Naive thymus-derived CD4-positive, alpha-beta T cell (primary cell): ENCODE measurements at regions not wholly inside any gene's neighbourhood (a gene's known extent, or its start where the extent isn't known, plus 50 kb on each side); places are given as distances from the start of the nearest gene placed in this dataset.

ENCODE experiments used
- ATAC-seq: fragments of 150-1000 bp; cut with Tn5 transposase; 2 replicates; pipeline ENCODE4 v1.10.0; 2021; ENCODE audit warnings: mild to moderate bottlenecking, moderate library complexity
- CTCF ChIA-PET: fragments of 350-600 bp; sonication (Branson Sonifier 250); formaldehyde crosslinking; loops from one replicate; lab custom pipeline; 2021; ENCODE audit warnings: antibody characterized with exemption; lab: Charles Lee
- POLR2A ChIA-PET: fragments of 350-600 bp; sonication (Branson Sonifier 250); formaldehyde crosslinking; loops from one replicate; lab custom pipeline; 2021; ENCODE audit warnings: antibody characterized with exemption, inconsistent platforms; lab: Charles Lee
- DNase-seq, 9 donors: peaks; one replicate each; pipeline versions ENCODE4 v3.0.0 to v3.0.0-alpha.2; 2020 to 2022; ENCODE audit warnings: mixed read lengths in 1 of 9
- H3K27ac ChIP-seq: one replicate; pipeline ENCODE4 v1.7.0; 2013; ENCODE audit warnings: mild to moderate bottlenecking, low read depth, low read length, moderate library complexity
- H3K27me3 ChIP-seq, 2 donors: one replicate each; pipeline ENCODE4 v1.7.0; 2013; ENCODE audit warnings: low read length in 2 of 2, mild to moderate bottlenecking in 2 of 2, moderate library complexity in 2 of 2; ENCODE audit not compliant: control insufficient read depth in 2 of 2, insufficient read depth in 2 of 2
- H3K36me3 ChIP-seq, 3 experiments: 1 replicate in 2 of 3; 2 replicates in 1 of 3; pipeline ENCODE4 v1.7.0; 2013; ENCODE audit warnings: low read length in 3 of 3, mild to moderate bottlenecking in 3 of 3, moderate library complexity in 1 of 3; ENCODE audit not compliant: insufficient read depth in 3 of 3, control insufficient read depth in 2 of 3
- H3K4me1 ChIP-seq, 2 donors: one replicate each; pipeline ENCODE4 v1.7.0; 2013; ENCODE audit warnings: low read length in 2 of 2, mild to moderate bottlenecking in 2 of 2, moderate library complexity in 1 of 2; ENCODE audit not compliant: control insufficient read depth in 2 of 2, insufficient read depth in 2 of 2
- H3K4me3 ChIP-seq: 2 replicates; pipeline ENCODE4 v1.7.0; 2013; ENCODE audit warnings: mild to moderate bottlenecking, low read length
- H3K9me3 ChIP-seq, 3 experiments: 1 replicate in 2 of 3; 2 replicates in 1 of 3; pipeline ENCODE4 v1.7.0; 2013; ENCODE audit warnings: low read length in 3 of 3; ENCODE audit not compliant: control insufficient read depth in 2 of 3
- H3K27ac Mint-ChIP-seq, 9 donors: one replicate each; pipeline ENCODE4 v1.8.0; 2020 to 2022; ENCODE audit warnings: mixed read lengths in 9 of 9, mild to moderate bottlenecking in 8 of 9, moderate library complexity in 5 of 9, inconsistent platforms in 2 of 9
- H3K27me3 Mint-ChIP-seq, 5 donors: one replicate each; pipeline ENCODE4 v1.8.0; 2021 to 2022; ENCODE audit warnings: mixed read lengths in 5 of 5, mild to moderate bottlenecking in 1 of 5
- H3K36me3 Mint-ChIP-seq, 5 donors: one replicate each; pipeline ENCODE4 v1.8.0; 2020 to 2022; ENCODE audit warnings: mixed read lengths in 5 of 5, mild to moderate bottlenecking in 3 of 5, inconsistent platforms in 1 of 5
- H3K4me1 Mint-ChIP-seq, 7 donors: one replicate each; pipeline ENCODE4 v1.8.0; 2020 to 2022; ENCODE audit warnings: mixed read lengths in 7 of 7, mild to moderate bottlenecking in 3 of 7, inconsistent platforms in 1 of 7
- H3K4me3 Mint-ChIP-seq, 10 donors: one replicate each; pipeline ENCODE4 v1.8.0; 2020 to 2022; ENCODE audit warnings: mild to moderate bottlenecking in 10 of 10, mixed read lengths in 10 of 10, moderate library complexity in 6 of 10, inconsistent platforms in 2 of 10
- H3K9me3 Mint-ChIP-seq, 11 donors: one replicate each; pipeline ENCODE4 v1.8.0; 2020 to 2022; ENCODE audit warnings: mixed read lengths in 11 of 11, mild to moderate bottlenecking in 4 of 11, inconsistent platforms in 1 of 11, moderate library complexity in 1 of 11
- intact Hi-C, 2 donors: fragments of 100-400 bp; cut with micrococcal nuclease; formaldehyde crosslinking; loops; one replicate each; pipeline ENCODE4 v1.15.1; 2023

DNA sequence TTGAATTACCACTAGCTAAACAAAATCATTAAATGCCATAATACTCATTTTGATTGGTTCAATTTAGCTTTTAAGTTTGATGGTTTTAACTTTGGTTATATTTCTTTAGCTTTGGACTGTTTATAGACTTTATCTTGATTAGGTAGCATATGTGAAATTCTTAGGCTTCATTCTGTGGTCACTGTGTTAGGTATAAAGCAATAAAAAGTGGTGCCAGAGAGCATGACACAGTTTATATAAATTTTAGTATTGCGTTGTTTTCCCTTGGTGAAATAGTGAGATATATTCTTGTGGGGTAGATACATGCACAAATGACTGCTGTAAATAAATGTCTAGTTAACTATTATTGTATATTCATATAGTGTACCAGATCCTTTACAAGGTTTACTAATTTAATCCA lies 474.2 kb upstream of the GRID2 start:
- POLR2A ChIA-PET: no interaction called here
- CTCF ChIA-PET: no interaction called here
- DNase-seq: no peak
- intact Hi-C loops: no loop called here
- Mint-ChIP-seq H3K4me3 (no peak overlapping the region), H3K9me3 (peaks cover 2 to 54% (median 15%) of the 10 kb centered on the region in 11 donors), H3K27me3 (no peaks in the 10 kb centered on the region), H3K4me1 (no peaks in the 10 kb centered on the region), H3K36me3 (peaks cover 0 to 7% (median 0%) of the 10 kb centered on the region in 5 donors), H3K27ac (no peak overlapping the region)
- ATAC-seq: no peak
- Histone ChIP-seq H3K36me3 (no peaks in the 10 kb centered on the region), H3K4me1 (no peaks in the 10 kb centered on the region), H3K9me3 (peaks cover 0 to 27% (median 4%) of the 10 kb centered on the region in 3 experiments), H3K27me3 (no peaks in the 10 kb centered on the region), H3K27ac (no peak overlapping the region), H3K4me3 (no peak overlapping the region)

DNA sequence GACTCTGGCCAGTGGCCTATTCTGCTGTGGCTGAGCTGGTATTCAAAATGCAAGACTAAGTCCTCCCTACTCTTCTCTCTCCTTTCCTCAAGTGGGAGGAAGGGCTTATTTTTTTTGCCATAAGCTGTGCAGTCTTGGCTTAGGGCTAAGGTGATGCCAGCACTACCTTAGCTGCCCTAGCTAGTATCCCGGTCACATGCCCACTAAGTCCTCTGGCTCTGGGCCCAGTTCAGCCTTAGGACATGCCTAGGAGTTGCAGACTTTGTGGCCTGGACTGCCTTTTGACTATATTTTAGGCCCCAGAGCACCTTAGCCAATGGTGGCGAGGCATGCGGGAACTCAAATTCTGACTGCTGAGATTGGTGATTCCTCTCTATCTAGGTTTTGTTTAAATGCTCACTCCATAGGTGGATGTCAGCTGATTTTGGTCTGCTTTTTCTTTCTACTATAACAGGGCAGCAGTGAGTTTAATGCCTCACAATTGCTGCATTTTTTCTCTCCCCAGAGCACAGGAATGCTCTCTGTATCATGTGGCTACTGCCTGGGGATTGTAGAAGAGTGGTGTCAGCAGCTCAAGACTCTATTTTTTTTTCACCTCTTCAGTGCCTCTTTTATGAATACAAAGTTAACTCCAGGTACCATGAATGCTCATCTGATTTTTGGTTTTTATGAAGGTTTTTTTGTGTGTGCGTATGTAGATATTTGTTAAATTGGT lies 472.9 kb upstream of the GRID2 start:
- H3K27ac ChIP-seq: no peak overlapping the region
- ATAC-seq (no peak), DNase-seq (no peak)
- no peak overlapping the region for H3K27ac Mint-ChIP-seq
- H3K4me3 ChIP-seq: no peak overlapping the region
- POLR2A ChIA-PET: no interaction called here
- intact Hi-C loops: no loop called here
- no peak overlapping the region for H3K4me3 Mint-ChIP-seq
- no peaks in the 10 kb centered on the region for H3K27me3 Mint-ChIP-seq
- H3K36me3 ChIP-seq: no peaks in the 10 kb centered on the region
- H3K4me1 Mint-ChIP-seq: no peaks in the 10 kb centered on the region
- CTCF ChIA-PET: no interaction called here
- H3K36me3 Mint-ChIP-seq: peaks cover 0 to 4% (median 0%) of the 10 kb centered on the region in 5 donors
- H3K27me3 ChIP-seq: no peaks in the 10 kb centered on the region
- H3K4me1 ChIP-seq: no peaks in the 10 kb centered on the region
- peaks cover 0 to 21% (median 4%) of the 10 kb centered on the region in 3 experiments for H3K9me3 ChIP-seq
- H3K9me3 Mint-ChIP-seq: peaks cover 7 to 48% (median 20%) of the 10 kb centered on the region in 11 donors

DNA sequence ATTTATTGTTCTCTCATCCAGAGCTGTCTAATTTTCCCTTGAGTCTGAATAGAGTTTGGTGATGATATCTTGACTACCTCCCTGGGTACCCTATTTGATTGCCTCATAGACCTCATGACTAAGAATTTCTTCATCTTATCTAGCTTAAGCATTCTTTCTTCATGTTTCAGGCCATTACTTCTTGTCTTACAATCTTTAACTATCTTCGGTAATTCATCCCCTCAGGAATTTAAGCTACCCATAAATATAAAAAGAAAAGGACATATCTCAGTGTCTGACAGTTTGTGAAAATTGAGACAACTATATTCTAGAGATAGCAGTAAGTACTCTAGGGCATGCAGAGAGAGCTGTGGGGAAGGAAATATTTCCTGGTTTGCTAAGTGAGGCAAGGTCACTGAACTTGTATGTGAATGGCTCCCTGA lies 466.1 kb upstream of the GRID2 start:
- H3K27me3 Mint-ChIP-seq: no peaks in the 10 kb centered on the region
- Histone ChIP-seq H3K4me3 (no peak overlapping the region), H3K27me3 (no peaks in the 10 kb centered on the region), H3K4me1 (no peaks in the 10 kb centered on the region), H3K27ac (no peak overlapping the region), H3K9me3 (peaks cover 0 to 21% (median 4%) of the 10 kb centered on the region in 3 experiments), H3K36me3 (no peaks in the 10 kb centered on the region)
- no peaks in the 10 kb centered on the region for H3K4me1 Mint-ChIP-seq
- no peak for DNase-seq
- H3K4me3 Mint-ChIP-seq: no peak overlapping the region
- peaks cover 4 to 35% (median 13%) of the 10 kb centered on the region in 11 donors for H3K9me3 Mint-ChIP-seq
- POLR2A ChIA-PET: no interaction called here
- H3K36me3 Mint-ChIP-seq: peaks cover 0 to 4% (median 0%) of the 10 kb centered on the region in 5 donors
- ATAC-seq: no peak
- CTCF ChIA-PET: no interaction called here
- no peak overlapping the region for H3K27ac Mint-ChIP-seq
- intact Hi-C loops: no loop called here

DNA sequence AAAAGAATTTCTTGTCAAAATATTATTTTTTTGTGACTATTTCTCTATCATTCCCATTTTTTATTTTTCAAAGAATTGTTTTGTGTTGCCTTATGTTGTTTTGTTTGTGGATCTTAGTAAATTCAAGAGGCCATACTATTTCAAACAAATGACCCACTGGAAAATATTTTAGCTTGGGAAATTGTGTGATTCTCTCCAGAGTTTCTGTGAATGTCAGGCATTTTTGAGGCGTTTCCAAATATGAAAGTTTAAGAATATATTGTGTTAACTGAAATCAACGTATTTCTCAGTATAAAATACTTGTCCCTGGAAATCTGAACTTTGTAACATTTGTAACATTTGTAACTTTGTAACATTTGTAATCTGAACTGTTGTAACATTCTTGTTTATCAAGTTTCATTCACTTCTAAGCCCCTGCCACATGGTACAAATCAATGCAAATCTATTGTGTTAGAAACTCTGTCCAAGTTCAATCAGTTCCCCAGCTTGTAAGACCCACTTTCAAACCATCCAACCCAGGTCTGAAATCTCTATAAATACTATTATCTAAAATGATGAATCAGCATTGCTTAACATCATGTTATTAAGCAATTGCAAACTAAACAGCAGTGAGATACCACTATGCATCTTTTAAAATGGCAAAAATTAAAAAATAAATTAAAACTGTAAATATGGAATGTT lies 465.4 kb upstream of the GRID2 start:
- Histone ChIP-seq H3K27me3 (no peaks in the 10 kb centered on the region), H3K27ac (no peak overlapping the region), H3K36me3 (no peaks in the 10 kb centered on the region), H3K4me1 (no peaks in the 10 kb centered on the region), H3K4me3 (no peak overlapping the region), H3K9me3 (peaks cover 0 to 15% (median under 1%) of the 10 kb centered on the region in 3 experiments)
- Mint-ChIP-seq H3K27ac (no peak overlapping the region), H3K36me3 (peaks cover 0 to 4% (median 0%) of the 10 kb centered on the region in 5 donors), H3K4me1 (no peaks in the 10 kb centered on the region), H3K4me3 (no peak overlapping the region), H3K27me3 (no peaks in the 10 kb centered on the region), H3K9me3 (peaks cover 4 to 28% (median 13%) of the 10 kb centered on the region in 11 donors)
- intact Hi-C loops: no loop called here
- POLR2A ChIA-PET: no interaction called here
- no peak for DNase-seq
- no peak for ATAC-seq
- CTCF ChIA-PET: no interaction called here

DNA sequence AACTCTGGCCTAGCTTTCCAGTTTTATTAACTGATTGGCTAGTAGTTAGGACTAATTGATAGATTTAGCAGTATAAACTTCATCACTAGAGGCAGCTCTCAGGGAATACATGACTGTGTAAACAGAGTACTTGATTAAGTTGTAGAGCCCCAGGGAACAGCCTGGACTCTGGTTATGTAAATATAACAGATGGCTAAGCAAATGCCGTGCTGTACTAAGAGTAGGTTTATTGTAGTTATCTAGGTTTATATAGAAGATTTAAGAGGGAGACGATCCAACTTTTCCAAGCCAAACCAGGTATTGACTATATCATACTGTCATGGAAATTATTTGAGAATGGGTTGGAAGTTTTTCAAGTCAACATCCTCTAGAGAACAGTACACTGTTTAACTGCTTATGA lies 463.4 kb upstream of the GRID2 start:
- Mint-ChIP-seq H3K4me1 (no peaks in the 10 kb centered on the region), H3K9me3 (peaks cover 0 to 10% (median 1%) of the 10 kb centered on the region in 11 donors), H3K4me3 (no peak overlapping the region), H3K27ac (no peak overlapping the region), H3K36me3 (no peaks in the 10 kb centered on the region), H3K27me3 (no peaks in the 10 kb centered on the region)
- intact Hi-C loops: no loop called here
- H3K27ac ChIP-seq: no peak overlapping the region
- H3K36me3 ChIP-seq: no peaks in the 10 kb centered on the region
- no peaks in the 10 kb centered on the region for H3K9me3 ChIP-seq
- CTCF ChIA-PET: no interaction called here
- no peaks in the 10 kb centered on the region for H3K4me1 ChIP-seq
- POLR2A ChIA-PET: no interaction called here
- no peaks in the 10 kb centered on the region for H3K27me3 ChIP-seq
- DNase-seq (no peak), ATAC-seq (no peak)
- H3K4me3 ChIP-seq: no peak overlapping the region

- Mint-ChIP-seq H3K4me3 (no peak overlapping the region), H3K36me3 (no peaks in the 10 kb centered on the region), H3K27me3 (no peaks in the 10 kb centered on the region), H3K4me1 (no peaks in the 10 kb centered on the region), H3K27ac (no peak overlapping the region), H3K9me3 (peaks cover 0 to 5% (median 3%) of the 10 kb centered on the region in 11 donors)
- POLR2A ChIA-PET: no interaction called here
- H3K27me3 ChIP-seq: no peaks in the 10 kb centered on the region
- no peaks in the 10 kb centered on the region for H3K36me3 ChIP-seq
- H3K9me3 ChIP-seq: peaks cover 0 to 4% (median 0%) of the 10 kb centered on the region in 3 experiments
- H3K27ac ChIP-seq: no peak overlapping the region
- no peak for DNase-seq
- no peaks in the 10 kb centered on the region for H3K4me1 ChIP-seq
- CTCF ChIA-PET: no interaction called here
- no peak overlapping the region for H3K4me3 ChIP-seq
- intact Hi-C loops: no loop called here
- ATAC-seq: no peak
Measured at GRCh38 chr4:91846233-91846632, 457.5 kb upstream of the GRID2 start.
